ENCODE measurements at regions not wholly inside any gene's neighbourhood (a gene's known extent, or its start where the extent isn't known, plus 50 kb on each side); places are given as distances from the start of the nearest gene placed in this dataset.
"Not testable (repeated sequence)": the region's sequence is repeated elsewhere in the genome, so short reads cannot be mapped to it uniquely, and the experiment has no call there.

DNA sequence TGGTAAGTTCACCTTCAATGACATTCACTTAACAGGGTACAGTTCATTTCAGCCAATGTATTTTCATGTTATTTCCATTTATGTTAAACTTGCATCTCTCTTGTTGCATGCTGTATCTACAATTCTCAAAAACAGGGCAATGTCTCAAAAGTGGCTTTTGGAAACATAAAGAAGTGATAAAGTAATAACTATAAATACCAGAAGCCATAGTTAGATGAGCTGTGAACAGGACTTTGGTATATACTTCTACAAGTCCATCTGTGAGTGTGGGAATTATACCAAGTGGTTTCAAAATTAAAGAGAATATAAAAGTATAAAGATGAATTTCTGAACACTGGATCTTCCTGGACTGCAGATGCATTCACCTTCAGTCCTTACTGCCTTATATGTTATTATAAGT, 585.4 kb upstream of the PBX1 start:
- DNase-seq (ENCODE audit: low read depth in 2 of 3, low spot score in 2 of 3), result no peak

DNA sequence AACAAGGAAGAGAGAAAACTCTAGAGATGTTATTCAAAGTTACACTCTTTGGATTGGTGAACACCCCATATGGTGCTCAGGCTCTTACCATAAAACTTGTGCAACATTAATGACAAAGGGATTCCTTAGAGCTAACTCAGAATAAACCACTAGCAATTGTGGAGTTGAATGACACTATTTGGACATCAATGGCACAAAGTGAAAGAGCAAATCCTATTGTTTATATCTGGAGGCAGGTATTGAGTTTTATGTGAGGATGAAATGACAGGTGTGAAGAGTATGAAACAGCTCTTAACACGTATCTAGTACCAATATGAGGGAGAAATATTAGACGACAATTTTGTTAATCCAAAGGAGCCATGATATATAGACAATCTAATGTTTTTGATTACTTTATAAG, 584.9 kb upstream of the PBX1 start:
- no peak for DNase-seq (ENCODE audit: low read depth in 2 of 3, low spot score in 2 of 3)

DNA sequence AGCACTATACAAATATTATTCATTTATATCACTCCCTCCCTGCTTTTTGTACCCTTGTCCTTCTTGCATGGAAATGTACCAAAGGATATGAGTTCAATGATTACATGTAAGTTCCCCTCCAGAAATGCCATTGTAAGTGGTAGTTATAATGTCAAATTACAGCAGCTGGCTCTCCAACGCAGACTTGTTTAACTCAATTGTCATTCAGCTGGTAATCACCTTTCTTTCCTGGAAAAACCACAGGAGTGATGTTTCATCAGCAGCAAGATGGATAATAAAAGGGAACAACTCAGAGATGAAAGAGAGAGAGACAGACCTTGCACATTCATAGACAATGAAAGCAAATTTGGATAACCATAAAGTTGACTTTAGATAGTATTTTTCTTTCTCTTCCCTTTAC, 578.6 kb upstream of the PBX1 start:
- DNase-seq (ENCODE audit: low read depth in 2 of 3, low spot score in 2 of 3), result no peak

DNA sequence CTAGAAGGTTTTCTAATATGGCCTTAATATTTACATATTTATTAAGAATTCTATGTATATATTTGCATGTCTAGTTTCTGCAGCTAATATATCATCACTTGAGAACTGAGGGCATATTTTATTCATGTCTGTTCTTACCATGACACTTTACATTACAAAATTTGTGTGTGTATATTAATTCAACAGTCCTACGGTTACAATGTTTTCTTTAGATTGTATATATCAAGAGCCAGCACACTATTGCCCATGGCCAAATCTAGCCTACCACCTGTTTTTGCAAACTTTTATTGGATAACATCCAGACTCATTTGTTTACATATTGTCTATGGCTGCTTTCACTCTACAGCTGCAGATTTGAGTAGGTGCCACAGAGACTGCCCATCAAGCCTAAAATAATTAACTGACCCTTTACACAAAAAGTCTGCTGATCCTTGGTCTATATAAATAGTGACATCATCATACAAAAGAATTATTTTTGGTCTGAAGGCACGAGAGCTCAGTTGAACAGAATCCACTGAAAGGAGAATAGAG, 577.4 kb upstream of the PBX1 start:
- no peak for DNase-seq (ENCODE audit: low read depth in 2 of 3, low spot score in 2 of 3)

DNA sequence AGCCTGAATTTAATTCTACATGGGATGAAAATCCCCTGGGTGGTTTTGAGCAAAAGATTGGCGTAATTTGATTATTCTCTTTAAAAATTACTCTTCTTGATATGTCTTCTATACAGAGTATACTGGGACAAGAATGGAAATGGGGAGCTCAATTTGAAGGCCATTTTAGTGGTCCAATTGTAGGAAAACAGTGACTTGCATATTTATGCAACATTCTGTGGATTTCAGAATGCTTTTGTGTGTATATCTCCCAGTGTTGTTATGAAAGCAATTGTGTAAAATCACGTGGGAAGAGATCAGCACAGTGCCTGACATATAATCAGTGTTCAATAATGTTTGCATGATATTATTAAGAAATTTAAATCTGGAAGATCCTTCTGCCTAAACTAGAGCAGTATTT, 575.9 kb upstream of the PBX1 start:
- no peak for DNase-seq (ENCODE audit: low read depth in 2 of 3, low spot score in 2 of 3)

DNA sequence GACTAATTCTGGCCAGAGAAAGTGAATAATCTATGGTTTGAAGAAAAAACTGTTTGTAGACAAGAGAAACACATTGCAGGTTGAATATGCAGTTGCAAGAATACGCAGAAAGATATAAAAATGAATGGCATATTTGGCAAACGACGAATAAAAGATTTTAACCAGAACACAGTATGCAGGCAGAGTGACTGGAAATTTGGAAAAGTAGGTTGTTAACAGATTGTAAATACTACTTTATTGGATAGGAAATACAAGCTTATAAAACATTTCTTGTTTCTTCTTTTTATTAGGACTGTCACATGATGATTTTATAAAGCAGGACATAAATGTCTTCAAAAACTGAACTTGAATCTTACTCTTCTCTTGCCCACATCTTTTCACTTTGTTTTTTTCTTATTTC, 573.3 kb upstream of the PBX1 start:
- no peak for DNase-seq (ENCODE audit: low read depth in 2 of 3, low spot score in 2 of 3)

GRCh38 chr1:163999131-163999530, 559.9 kb upstream of the PBX1 start:
- DNase-seq (ENCODE audit: low read depth in 2 of 3, low spot score in 2 of 3), result no peak

DNA sequence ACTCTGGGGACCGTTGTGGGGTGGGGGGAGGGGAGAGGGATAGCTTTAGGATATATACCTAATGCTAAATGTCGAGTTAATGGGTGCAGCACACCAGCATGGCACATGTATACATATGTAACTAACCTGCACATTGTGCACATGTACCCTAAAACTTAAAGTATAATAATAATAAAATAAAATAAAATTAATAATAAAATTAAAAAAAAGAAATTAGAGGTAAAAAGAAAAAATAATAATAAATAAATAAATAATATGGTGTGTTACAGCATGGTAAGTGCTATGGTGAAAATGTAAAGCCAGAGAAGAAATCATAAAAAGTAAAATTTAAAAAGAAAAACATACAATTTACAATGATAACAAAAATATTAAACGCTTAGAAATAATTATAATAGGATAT, 552.8 kb upstream of the PBX1 start:
- DNase-seq (ENCODE audit: low read depth in 2 of 3, low spot score in 2 of 3), result not testable (repeated sequence)

GRCh38 chr1:164006621-164007020, 552.4 kb upstream of the PBX1 start:
- DNase-seq (ENCODE audit: low read depth in 2 of 3, low spot score in 2 of 3), result no peak

DNA sequence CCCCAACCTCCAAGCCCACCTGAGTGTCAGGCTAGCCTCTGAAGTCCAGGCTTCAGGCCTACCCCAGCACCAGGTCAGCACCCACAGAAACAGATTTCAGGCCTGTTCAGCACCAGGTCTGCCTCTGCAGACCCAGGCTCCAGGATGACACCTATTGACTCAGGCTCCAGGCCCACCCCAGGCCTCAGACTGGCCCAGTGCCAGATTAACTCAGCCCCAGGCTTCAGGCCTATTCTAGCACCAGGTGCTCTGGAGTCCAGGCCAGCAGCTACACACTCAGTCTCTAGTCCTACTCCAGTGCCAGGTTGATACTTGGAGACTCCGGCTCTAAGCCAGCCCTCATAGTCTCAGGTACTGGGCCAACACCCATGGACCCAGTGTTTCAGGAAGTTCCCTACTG, 541.7 kb upstream of the PBX1 start:
- DNase-seq (ENCODE audit: low read depth in 2 of 3, low spot score in 2 of 3), result no peak

- DNase-seq (ENCODE audit: low read depth in 2 of 3, low spot score in 2 of 3), result no peak
These were observed 538.6 kb upstream of the PBX1 start for GRCh38 chr1:164020391-164020790.

DNA sequence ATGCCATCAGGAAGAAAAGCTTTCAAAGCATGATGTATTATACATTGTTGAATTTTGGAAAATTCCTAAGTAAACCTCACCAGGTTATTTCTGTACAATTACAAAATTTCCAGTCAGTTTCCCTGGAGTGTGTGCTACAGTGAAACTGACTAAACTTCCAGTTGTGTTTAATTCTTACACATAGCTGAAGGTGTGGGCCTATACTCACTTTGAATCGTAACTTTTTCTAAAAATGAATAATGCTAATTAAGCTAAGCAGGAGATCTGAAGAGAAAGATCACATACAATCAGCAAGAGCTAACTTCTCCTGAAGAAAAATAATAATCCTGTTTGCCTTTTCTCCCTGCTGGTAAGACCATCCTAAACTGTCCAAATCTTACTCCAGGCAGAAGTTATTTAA, 537.2 kb upstream of the PBX1 start:
- no peak for DNase-seq (ENCODE audit: low read depth in 2 of 3, low spot score in 2 of 3)

DNA sequence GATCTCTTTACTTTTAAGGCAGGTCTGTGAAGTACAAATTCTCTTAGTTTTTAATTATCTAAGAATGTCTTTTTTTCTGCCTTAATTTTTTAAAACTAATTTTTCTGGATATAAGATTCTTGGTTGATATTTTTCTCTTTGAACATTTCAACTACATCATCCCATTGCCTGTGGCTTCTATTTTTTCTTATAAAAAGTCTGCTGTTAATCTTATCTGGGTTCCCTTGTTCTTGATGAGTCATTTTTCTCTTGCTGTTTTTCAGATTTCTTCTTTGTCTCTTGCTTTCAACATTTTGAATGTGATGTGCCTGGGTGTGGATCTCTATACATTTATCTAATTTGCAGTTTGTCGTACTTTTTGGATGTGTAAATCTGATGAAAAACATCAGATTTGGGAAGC, 525.2 kb upstream of the PBX1 start:
- no peak for DNase-seq (ENCODE audit: low read depth in 2 of 3, low spot score in 2 of 3)

DNA sequence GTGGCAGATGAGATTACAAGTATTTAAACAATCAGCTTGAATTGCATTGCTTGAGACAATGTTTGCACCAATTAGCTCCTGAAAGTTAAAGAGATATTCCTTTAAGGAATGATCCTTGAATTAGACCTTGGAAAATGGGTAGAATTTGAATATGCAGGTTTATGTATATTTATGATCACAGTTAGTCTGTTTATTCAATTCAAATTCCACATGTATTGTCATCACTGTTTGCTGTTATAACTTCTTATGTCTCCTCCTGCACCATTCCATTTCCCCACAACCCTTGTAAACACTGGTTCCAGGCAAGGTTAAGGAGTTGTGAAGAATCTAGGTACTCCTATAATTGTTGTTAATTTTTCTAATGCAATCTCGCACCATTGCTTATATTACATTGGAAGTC, 518.2 kb upstream of the PBX1 start:
- DNase-seq (ENCODE audit: low read depth in 2 of 3, low spot score in 2 of 3), result no peak

DNA sequence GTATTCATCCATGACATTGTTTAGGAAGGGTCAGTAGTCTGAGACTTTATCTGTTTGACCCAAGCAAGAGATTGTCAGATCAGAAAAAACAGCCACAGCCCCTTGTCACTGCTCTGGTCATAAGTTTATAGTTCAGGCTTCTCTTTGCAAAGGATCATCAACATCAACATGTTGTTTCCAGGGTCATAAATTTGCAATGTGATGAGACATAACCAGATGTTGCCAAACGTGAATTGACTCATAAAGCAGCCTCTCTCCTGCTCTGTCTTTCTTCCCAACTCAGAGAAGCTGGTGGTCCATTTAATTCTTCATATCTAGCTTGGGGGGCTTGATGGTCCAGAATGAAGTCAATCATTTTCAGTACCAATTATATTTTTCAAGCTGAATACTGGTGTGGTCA, 507.2 kb upstream of the PBX1 start:
- DNase-seq (ENCODE audit: low read depth in 2 of 3, low spot score in 2 of 3), result no peak

DNA sequence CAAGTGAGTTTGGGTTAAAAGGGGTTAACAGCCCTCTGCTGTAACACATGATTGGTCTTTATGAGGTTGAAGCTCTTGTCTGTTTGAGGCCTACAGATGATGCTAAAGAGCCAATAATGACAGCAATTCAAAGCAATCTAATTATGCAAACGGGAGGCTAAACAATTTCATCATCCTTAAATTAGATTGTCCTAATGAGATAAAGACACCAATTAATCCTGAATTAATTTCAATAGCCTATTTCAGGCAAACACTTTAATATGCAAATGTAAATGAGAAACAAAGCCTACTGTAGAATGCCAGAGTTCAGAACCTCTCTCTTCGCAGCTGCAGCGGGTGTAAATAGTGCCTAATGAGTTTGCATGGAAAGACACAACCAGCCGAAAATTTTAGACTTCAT, 504.7 kb upstream of the PBX1 start:
- no peak for DNase-seq (ENCODE audit: low read depth in 2 of 3, low spot score in 2 of 3)

GRCh38 chr1:164058198-164058597, 500.8 kb upstream of the PBX1 start:
- DNase-seq (ENCODE audit: low read depth in 2 of 3, low spot score in 2 of 3), result no peak

DNA sequence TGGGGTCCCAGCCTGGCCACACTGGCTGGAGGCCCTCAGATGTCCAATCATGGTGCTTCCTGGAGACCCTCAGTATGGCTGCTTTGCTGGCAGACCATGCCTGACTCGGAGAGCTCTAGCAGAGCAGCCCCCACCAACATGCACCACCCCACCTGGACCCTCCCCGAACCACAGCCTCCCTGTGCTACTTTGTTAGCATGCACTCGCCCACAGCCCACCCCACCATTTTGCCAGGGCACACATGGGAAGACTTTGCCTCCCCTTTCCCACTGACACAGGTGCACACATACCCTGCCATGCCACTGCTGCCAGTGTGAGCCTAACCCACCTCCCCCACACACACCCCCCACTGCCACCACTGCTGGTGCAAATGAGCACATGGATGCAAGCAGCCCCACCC, 497.5 kb upstream of the PBX1 start:
- no peak for DNase-seq (ENCODE audit: low read depth in 2 of 3, low spot score in 2 of 3)

DNA sequence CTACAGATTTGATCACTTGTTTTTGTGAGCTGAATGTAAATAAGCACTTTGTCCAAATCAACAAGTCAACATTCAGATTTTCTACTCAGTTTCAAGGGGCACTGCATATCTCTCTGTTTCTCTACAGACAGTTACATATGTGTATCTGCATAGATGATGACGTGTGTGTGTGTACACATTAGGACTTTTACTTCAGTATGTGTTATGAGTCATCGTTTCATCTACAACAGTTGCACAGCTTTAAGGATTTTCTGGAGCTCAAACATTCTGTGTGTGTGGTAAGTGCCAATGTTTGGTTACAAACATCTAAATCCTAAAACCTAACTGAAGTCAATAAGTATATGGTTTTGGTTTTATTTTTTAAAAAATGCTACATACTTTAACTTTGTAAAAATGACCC, 494.5 kb upstream of the PBX1 start:
- DNase-seq (ENCODE audit: low read depth in 2 of 3, low spot score in 2 of 3), result no peak

DNA sequence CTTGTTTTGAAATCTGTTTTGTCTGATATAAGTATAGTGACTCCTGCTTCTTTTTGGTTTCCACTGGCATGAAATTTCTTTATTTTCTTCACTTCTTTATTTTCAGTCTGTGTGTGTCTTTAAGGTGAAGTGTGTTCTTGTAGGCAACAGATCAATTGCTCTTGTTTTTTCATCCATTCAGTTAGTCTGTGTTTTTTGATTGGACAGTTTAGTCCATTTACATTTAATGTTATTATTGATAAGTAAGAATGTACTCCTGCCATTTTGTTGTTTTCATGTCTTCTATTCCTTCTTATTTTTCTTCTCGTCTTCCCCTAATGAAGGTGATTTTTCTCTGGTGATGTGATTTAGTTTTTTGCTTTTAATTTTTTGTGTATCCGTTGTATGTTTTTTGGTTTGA, 487.7 kb upstream of the PBX1 start:
- DNase-seq (ENCODE audit: low read depth in 2 of 3, low spot score in 2 of 3), result no peak

DNA sequence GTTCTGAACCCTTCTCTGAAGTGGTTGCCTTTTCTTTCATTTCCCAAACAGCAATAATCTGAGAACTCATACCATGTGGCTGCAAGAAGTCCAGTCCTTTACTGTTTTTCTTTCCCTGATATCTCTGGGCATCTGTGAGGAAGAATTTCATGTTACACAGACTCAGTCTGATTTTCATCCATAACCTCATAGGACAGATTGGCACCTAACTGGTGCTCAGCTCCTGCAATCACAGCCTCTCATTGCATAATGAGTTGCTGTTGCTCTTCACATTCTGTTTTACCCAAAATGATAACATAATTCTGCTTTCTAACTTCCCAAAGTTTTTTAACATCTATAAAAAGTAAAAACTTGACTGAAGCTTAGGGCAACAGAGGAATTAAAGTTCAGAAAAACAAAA, 472.2 kb upstream of the PBX1 start:
- DNase-seq (ENCODE audit: low read depth in 2 of 3, low spot score in 2 of 3), result no peak

GRCh38 chr1:164087906-164088453, 471.0 kb upstream of the PBX1 start:
- no peak for DNase-seq (ENCODE audit: low read depth in 2 of 3, low spot score in 2 of 3)

DNA sequence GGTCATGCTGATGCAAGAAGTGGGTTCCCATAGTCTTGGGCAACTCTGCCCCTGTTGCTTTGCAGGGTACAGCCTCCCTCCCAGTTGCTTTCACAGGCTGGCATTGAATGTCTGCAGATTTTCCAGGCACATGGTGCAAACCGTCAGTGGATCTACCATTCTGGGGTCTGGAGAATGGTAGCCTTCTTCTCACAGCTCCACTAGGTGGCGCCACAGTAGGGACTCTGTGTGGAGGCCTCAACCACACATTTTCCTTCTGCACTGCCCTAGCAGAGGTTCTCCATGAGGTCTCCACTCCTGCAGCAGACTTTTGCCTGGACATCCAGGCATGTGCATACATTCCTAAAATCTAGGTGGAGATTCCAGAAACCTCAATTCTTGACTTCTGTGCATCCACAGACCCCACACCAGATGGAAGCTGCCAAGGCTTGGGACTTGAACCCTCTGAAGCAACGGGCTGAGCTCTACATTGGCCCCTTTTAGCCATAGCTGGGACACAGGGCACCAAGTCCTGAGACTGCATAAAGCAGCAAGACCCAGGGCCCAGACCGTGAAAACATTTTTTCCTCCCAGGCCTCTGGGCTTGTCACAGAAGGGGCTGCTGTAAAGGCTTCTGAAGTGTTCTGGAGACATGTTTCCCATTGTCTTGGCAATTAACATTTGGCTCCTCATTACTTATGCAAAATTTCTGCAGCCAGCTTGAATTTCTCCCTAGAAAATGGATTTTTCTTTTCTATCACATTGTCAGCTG, 466.2 kb upstream of the PBX1 start:
- DNase-seq (ENCODE audit: low read depth in 2 of 3, low spot score in 2 of 3), result peak in 1 of 3 experiments; percentile 0
